Suprapubic skin (tissue), 4 donors: ENCODE measurements at regions not wholly inside any gene's neighbourhood (a gene's known extent, or its start where the extent isn't known, plus 50 kb on each side); places are given as distances from the start of the nearest gene placed in this dataset.

Experiments used
- DNase-seq, 2 donors: peaks; one replicate each; pipeline ENCODE4 v3.0.0-alpha.2; 2019; ENCODE audit warnings: low spot score in 2 of 2
- H3K27ac ChIP-seq: fragments of 200-600 bp; sonication (generic); one replicate; pipeline ENCODE4 v1.5.1; 2019
- H3K27me3 ChIP-seq: fragments of 200-600 bp; sonication (generic); one replicate; pipeline ENCODE4 v1.5.1; 2019
- H3K36me3 ChIP-seq: fragments of 200-600 bp; sonication (generic); one replicate; pipeline ENCODE4 v1.5.1; 2019
- H3K4me1 ChIP-seq: fragments of 200-600 bp; sonication (generic); one replicate; pipeline ENCODE4 v1.5.1; 2019
- H3K4me3 ChIP-seq: fragments of 200-600 bp; sonication (generic); one replicate; pipeline ENCODE4 v1.5.1; 2019; ENCODE audit warnings: mild to moderate bottlenecking
- H3K9me3 ChIP-seq: fragments of 200-600 bp; sonication (generic); one replicate; pipeline ENCODE4 v1.5.1; 2019
- CTCF ChIP-seq, 2 donors: fragments of 200-600 bp in 1 of 2; fragments of 450-650 bp in 1 of 2; sonication (generic) in 1 of 2; IDR thresholded peaks; one replicate each; pipeline ENCODE4 v1.5.1; 2016 to 2019; ENCODE audit warnings: antibody characterized with exemption in 2 of 2, mild to moderate bottlenecking in 1 of 2, moderate library complexity in 1 of 2
- EP300 ChIP-seq: sonication (generic); formaldehyde crosslinking; IDR thresholded peaks from one replicate; pipeline ENCODE4 v1.6.1; 2017; ENCODE audit warnings: antibody characterized with exemption
- POLR2A ChIP-seq, 2 donors: fragments of 450-650 bp; IDR thresholded peaks; one replicate each; pipeline ENCODE4 v1.6.1; 2017; ENCODE audit warnings: antibody characterized with exemption in 2 of 2, mild to moderate bottlenecking in 2 of 2, moderate library complexity in 2 of 2
- POLR2AphosphoS5 ChIP-seq, 3 donors: sonication (generic); formaldehyde crosslinking; IDR thresholded peaks; one replicate each; pipeline ENCODE4 v1.6.1; 2017; ENCODE audit warnings: antibody characterized with exemption in 3 of 3
- WGBS: methylation state at CpG from one replicate; pipeline ENCODE4 v1.1.5; 2018; 5-methylcytosine and 5-hydroxymethylcytosine counted together

GRCh38 chr6:19662911-19663310 lies 174.3 kb upstream of the ID4 start:
- no peak for DNase-seq
- no peak overlapping the region for H3K27ac ChIP-seq
- no peak overlapping the region for H3K4me3 ChIP-seq
- no peaks in the 10 kb centered on the region for H3K36me3 ChIP-seq
- H3K27me3 ChIP-seq = no peaks in the 10 kb centered on the region
- H3K9me3 ChIP-seq = no peaks in the 10 kb centered on the region
- 77% methylated on average over 3 of the region's 3 CpGs for WGBS
- TF ChIP-seq POLR2AphosphoS5 (IDR thresholded peaks at IDR 0.05) = no peak
- TF ChIP-seq CTCF (IDR thresholded peaks at IDR 0.05) = no peak
- TF ChIP-seq EP300 = no peak
- no peak for TF ChIP-seq POLR2A (IDR thresholded peaks at IDR 0.05)
- H3K4me1 ChIP-seq = no peaks in the 10 kb centered on the region

GRCh38 chr6:19663479-19663878 lies 173.7 kb upstream of the ID4 start:
- H3K27ac ChIP-seq = no peak overlapping the region
- no peaks in the 10 kb centered on the region for H3K4me1 ChIP-seq
- H3K27me3 ChIP-seq = no peaks in the 10 kb centered on the region
- WGBS = 83% methylated on average over 6 of the region's 6 CpGs
- no peak for DNase-seq
- TF ChIP-seq POLR2AphosphoS5 (IDR thresholded peaks at IDR 0.05) = no peak
- no peak for TF ChIP-seq CTCF (IDR thresholded peaks at IDR 0.05)
- TF ChIP-seq POLR2A (IDR thresholded peaks at IDR 0.05) = no peak
- no peak for TF ChIP-seq EP300
- H3K4me3 ChIP-seq = no peak overlapping the region
- no peaks in the 10 kb centered on the region for H3K36me3 ChIP-seq
- no peaks in the 10 kb centered on the region for H3K9me3 ChIP-seq

GRCh38 chr6:19664050-19664449 lies 173.1 kb upstream of the ID4 start:
- DNase-seq = no peak
- no peaks in the 10 kb centered on the region for H3K9me3 ChIP-seq
- no peaks in the 10 kb centered on the region for H3K27me3 ChIP-seq
- H3K4me1 ChIP-seq = peaks cover 5% of the 10 kb centered on the region
- H3K4me3 ChIP-seq = no peak overlapping the region
- TF ChIP-seq POLR2AphosphoS5 (IDR thresholded peaks at IDR 0.05) (no peak), CTCF (IDR thresholded peaks at IDR 0.05) (no peak), POLR2A (IDR thresholded peaks at IDR 0.05) (no peak), EP300 (no peak)
- H3K27ac ChIP-seq = no peak overlapping the region
- no peaks in the 10 kb centered on the region for H3K36me3 ChIP-seq
- 90% methylated on average over 7 of the region's 7 CpGs for WGBS

GRCh38 chr6:19664878-19665612 lies 172.1 kb upstream of the ID4 start:
- TF ChIP-seq POLR2A (IDR thresholded peaks at IDR 0.05) (no peak), EP300 (no peak), CTCF (IDR thresholded peaks at IDR 0.05) (no peak), POLR2AphosphoS5 (IDR thresholded peaks at IDR 0.05) (no peak)
- peaks cover 7% of the 10 kb centered on the region for H3K4me1 ChIP-seq
- no peak overlapping the region for H3K27ac ChIP-seq
- no peaks in the 10 kb centered on the region for H3K27me3 ChIP-seq
- 80% methylated on average over 2 of the region's 2 CpGs for WGBS
- H3K36me3 ChIP-seq = no peaks in the 10 kb centered on the region
- H3K4me3 ChIP-seq = no peak overlapping the region
- DNase-seq = no peak
- no peaks in the 10 kb centered on the region for H3K9me3 ChIP-seq

- H3K36me3 ChIP-seq = no peaks in the 10 kb centered on the region
- H3K9me3 ChIP-seq = no peaks in the 10 kb centered on the region
- H3K27me3 ChIP-seq = no peaks in the 10 kb centered on the region
- WGBS = 40% methylated on average over 1 of the region's 1 CpG
- no peak for DNase-seq
- H3K4me3 ChIP-seq = no peak overlapping the region
- no peak overlapping the region for H3K27ac ChIP-seq
- TF ChIP-seq EP300 (no peak), CTCF (IDR thresholded peaks at IDR 0.05) (no peak), POLR2A (IDR thresholded peaks at IDR 0.05) (no peak), POLR2AphosphoS5 (IDR thresholded peaks at IDR 0.05) (no peak)
- peaks cover 7% of the 10 kb centered on the region for H3K4me1 ChIP-seq
Observed at GRCh38 chr6:19665613-19665909, 171.6 kb upstream of the ID4 start.
